ENCODE measurements at regions not wholly inside any gene's neighbourhood (a gene's known extent, or its start where the extent isn't known, plus 50 kb on each side); places are given as distances from the start of the nearest gene placed in this dataset.

DNA sequence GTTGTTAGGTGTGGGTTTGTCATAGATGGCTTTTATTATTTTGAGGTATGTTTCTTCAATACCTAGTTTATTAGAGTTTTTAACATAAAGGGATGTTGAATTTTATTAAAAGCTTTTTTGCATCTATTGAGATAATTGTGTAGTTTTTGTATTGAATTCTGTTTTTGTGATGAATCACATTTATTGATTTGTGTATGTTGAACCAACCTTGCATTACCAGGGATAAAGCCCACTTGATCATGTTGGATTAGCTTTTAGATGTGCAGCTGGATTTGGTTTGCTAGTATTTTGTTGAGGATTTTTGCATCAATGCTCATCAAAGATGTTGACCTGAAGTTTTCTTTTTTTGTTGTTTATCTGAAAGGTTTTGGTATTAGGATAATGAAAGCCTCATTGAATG lies 328.2 kb downstream of the ADCYAP1 start:
- H3K4me3 ChIP-seq (ENCODE audit: low read depth, low read length), result no peak overlapping the region
- TF ChIP-seq, protein P1, sequence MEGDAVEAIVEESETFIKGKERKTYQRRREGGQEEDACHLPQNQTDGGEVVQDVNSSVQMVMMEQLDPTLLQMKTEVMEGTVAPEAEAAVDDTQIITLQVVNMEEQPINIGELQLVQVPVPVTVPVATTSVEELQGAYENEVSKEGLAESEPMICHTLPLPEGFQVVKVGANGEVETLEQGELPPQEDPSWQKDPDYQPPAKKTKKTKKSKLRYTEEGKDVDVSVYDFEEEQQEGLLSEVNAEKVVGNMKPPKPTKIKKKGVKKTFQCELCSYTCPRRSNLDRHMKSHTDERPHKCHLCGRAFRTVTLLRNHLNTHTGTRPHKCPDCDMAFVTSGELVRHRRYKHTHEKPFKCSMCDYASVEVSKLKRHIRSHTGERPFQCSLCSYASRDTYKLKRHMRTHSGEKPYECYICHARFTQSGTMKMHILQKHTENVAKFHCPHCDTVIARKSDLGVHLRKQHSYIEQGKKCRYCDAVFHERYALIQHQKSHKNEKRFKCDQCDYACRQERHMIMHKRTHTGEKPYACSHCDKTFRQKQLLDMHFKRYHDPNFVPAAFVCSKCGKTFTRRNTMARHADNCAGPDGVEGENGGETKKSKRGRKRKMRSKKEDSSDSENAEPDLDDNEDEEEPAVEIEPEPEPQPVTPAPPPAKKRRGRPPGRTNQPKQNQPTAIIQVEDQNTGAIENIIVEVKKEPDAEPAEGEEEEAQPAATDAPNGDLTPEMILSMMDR (IDR thresholded peaks at IDR 0.05; ENCODE audit: low read depth, low read length), result no peak
- TF ChIP-seq POLR2A (IDR thresholded peaks at IDR 0.05; ENCODE audit: extremely low read depth, insufficient read length) (no peak), MYC (IDR thresholded peaks at IDR 0.05; ENCODE audit: low read depth, low read length) (no peak)
- TF ChIP-seq, protein P2, sequence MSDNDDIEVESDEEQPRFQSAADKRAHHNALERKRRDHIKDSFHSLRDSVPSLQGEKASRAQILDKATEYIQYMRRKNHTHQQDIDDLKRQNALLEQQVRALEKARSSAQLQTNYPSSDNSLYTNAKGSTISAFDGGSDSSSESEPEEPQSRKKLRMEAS (IDR thresholded peaks at IDR 0.05; ENCODE audit: low read depth, low read length), result no peak
- DNase-seq (ENCODE audit: low read depth), result no peak

DNA sequence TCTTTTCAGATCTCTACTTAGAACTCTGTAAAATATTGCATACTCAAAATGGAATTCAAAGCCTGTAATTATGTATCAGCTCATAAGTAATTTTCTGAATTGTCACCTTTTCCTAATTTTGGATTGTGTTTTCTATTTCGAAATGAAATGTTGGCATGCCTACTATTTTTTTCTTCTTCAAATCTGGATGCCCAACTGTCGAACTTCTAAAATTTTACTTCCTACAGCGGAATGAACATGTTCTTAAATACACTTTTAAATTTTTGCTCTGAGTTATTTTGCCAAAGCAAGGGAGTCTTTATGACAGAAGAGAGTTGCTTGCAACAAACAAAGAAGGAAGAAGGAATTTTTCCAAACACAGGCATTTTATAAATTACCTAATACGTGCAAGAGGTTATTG lies 336.0 kb downstream of the ADCYAP1 start:
- no peak for DNase-seq (ENCODE audit: low read depth)
- TF ChIP-seq POLR2A (IDR thresholded peaks at IDR 0.05; ENCODE audit: extremely low read depth, insufficient read length), result no peak
- TF ChIP-seq, protein P2 (IDR thresholded peaks at IDR 0.05; ENCODE audit: low read depth, low read length), result no peak
- no peak overlapping the region for H3K4me3 ChIP-seq (ENCODE audit: low read depth, low read length)

DNA sequence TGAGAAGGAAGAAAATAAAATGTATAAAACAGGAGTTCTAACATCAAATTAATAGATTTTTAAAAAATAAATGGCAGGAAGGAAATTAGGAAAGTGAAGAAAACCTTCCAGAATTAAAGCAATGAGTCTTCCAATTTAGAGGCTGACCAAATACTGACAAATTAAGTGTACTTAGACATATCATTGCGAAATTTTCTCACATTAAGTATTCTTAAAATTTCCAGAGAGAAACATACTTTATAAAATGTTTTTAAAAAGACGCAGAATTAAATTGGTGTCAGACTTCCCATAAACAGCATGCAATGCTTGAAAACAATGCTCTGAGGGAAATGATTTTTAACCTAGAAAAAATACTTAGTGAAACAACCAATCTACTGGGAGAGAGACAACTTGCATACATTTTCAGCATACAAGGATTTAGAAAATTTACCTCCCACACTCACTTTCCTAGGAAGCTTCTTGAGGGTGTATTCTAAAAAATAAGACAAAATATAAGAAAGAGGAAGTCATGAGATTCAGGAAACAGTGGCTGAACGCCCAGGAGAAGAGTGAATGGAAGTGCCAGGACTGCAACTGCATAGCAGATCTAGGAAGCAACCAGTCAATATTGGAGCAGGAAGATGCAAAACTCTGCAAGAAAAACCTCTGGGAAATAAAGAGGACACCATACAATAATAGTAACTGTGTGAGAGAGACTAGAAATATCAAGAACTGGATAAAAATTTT lies 339.9 kb downstream of the ADCYAP1 start:
- TF ChIP-seq, protein P2 (IDR thresholded peaks at IDR 0.05; ENCODE audit: low read depth, low read length), result no peak
- TF ChIP-seq MYC (IDR thresholded peaks at IDR 0.05; ENCODE audit: low read depth, low read length), result no peak
- TF ChIP-seq, protein P1 (IDR thresholded peaks at IDR 0.05; ENCODE audit: low read depth, low read length), result no peak
- H3K4me3 ChIP-seq (ENCODE audit: low read depth, low read length), result no peak overlapping the region
- peak; percentile 6 for DNase-seq (ENCODE audit: low read depth)

DNA sequence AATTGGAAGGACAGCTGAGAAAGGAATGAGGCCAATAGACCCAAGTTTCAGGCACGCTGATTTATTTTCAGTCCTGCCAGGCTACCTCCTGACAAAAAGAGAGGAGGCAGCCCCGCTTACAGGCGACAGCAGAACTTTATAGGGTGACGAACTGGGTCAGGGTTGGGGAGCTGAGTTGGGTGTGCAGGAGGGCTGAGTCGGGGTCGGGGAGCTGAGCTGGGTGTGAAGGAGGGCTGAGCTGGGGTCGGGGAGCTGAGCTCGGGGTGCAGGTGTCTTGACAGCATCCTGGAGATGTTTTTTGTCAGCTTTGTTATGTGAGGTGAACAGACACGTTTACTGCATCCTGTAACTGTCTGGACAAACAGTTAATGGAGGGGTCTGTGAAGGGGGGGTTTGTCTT lies 342.2 kb downstream of the ADCYAP1 start:
- no peak for DNase-seq (ENCODE audit: low read depth)
- H3K4me3 ChIP-seq (ENCODE audit: low read depth, low read length), result no peak overlapping the region
- TF ChIP-seq MYC (IDR thresholded peaks at IDR 0.05; ENCODE audit: low read depth, low read length) (no peak), POLR2A (IDR thresholded peaks at IDR 0.05; ENCODE audit: extremely low read depth, insufficient read length) (no peak)
- TF ChIP-seq, protein P1 (IDR thresholded peaks at IDR 0.05; ENCODE audit: low read depth, low read length), result no peak
- TF ChIP-seq, protein P2 (IDR thresholded peaks at IDR 0.05; ENCODE audit: low read depth, low read length), result no peak

DNA sequence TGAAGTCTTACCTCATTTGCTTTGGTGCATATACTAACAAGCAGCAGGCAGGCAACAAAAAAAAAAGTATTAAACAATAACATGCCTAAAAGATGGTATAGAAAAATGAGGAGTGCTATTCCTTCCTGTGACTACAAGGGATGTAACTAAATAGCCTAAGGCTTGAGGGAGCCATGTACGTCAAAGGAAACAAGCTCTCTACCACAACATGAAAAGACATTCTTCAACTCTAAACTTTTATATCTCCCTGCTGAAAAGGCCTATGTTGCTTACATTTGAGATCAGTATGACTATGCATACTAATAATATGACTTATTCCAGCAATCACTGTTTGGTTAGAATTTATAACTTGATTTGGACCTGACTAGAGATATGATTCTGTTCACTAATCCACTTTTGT lies 347.9 kb downstream of the ADCYAP1 start:
- no peak for DNase-seq (ENCODE audit: low read depth)
- H3K4me3 ChIP-seq (ENCODE audit: low read depth, low read length), result no peak overlapping the region
- TF ChIP-seq, protein P2 (IDR thresholded peaks at IDR 0.05; ENCODE audit: low read depth, low read length), result no peak

DNA sequence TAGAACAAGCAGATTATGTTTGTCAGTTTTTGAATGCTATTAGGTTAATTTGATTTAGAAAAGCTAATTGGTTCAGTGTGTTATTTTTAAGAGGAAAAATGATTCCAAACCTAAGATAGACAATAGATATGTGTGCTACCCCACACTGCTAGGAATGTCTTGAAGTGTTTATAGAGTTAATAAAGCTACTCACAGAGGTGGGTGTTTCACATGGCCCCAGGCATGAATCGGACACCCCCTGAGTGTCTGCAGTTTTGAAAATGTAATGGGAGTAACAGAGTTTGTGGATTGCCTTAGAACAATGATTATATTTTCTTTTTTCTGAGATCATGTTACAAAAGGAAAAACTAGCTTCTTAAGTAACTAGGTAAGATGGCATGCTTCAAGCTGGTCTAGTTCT lies 348.3 kb downstream of the ADCYAP1 start:
- DNase-seq (ENCODE audit: low read depth), result no peak
- H3K4me3 ChIP-seq (ENCODE audit: low read depth, low read length), result no peak overlapping the region
- TF ChIP-seq MYC (IDR thresholded peaks at IDR 0.05; ENCODE audit: low read depth, low read length), result no peak
- TF ChIP-seq, protein P2 (IDR thresholded peaks at IDR 0.05; ENCODE audit: low read depth, low read length), result no peak
- TF ChIP-seq POLR2A (IDR thresholded peaks at IDR 0.05; ENCODE audit: extremely low read depth, insufficient read length), result no peak
- TF ChIP-seq, protein P1 (IDR thresholded peaks at IDR 0.05; ENCODE audit: low read depth, low read length), result no peak
